ENCODE measurements at regions not wholly inside any gene's neighbourhood (a gene's known extent, or its start where the extent isn't known, plus 50 kb on each side); places are given as distances from the start of the nearest gene placed in this dataset.

GRCh38 chr10:124336186-124336585 is 82.5 kb downstream of the OAT start:
- no peak for TF ChIP-seq ZNF274 (IDR thresholded peaks at IDR 0.05; ENCODE audit: low read depth, low read length)
- TF ChIP-seq YY1 (IDR thresholded peaks at IDR 0.05; ENCODE audit: insufficient read depth, insufficient read length), result no peak

All from NT2/D1 (cell line).